Activated gamma-delta T cell treated with anti-CD3 and anti-CD28 coated beads, Interleukin-2, amount 50 U/mL, for 16 hours (primary cell): ENCODE measurements at regions not wholly inside any gene's neighbourhood (a gene's known extent, or its start where the extent isn't known, plus 50 kb on each side); places are given as distances from the start of the nearest gene placed in this dataset.
A peak's percentile ranks its signal among the peaks of the same experiment; 100 is the strongest.
"Not testable (repeated sequence)": the region's sequence is repeated elsewhere in the genome, so short reads cannot be mapped to it uniquely, and the experiment has no call there.

Source experiments
- DNase-seq: peaks from one replicate; pipeline ENCODE4 v3.0.0-alpha.2; 2020; ENCODE audit warnings: low read depth

DNA sequence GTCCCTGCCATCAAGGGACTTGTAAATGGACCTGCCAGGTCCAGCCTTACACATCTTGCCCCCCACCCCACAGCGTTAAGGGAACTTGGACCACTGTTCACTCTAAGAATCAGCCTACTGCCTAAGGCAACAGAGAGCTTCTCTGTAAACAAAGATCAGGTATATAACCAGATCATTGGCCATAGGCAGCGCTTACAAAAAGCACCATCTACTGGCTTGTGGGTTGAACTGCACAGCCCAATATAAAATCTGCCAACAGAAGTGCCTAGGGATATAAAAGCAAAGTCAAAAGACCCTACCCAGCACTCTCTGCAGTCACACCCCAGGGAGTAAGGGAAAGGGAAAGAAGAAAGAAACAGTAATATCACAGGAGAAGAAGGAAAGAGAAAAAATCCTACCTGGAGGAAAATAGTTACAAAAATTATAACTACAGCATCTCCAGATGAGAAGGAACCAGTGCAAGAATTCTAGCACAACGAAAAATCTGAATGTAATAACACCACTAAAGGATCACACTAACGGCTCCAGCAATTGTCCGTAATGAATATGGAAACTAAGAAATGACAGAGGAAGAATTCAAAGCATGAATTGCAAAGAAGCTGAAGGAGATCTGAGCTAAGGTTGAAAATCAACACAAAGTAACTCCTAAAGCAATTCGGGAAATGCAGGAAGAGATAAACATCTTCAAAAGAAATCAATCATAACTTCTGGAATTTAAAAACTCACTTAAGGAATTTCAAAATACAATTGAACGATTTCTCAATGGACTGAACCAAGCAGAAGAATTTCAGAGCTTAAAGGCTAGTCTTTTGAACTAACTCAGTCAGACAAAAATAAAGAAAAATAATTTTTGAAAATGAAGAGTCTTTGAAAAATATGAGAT, 95.2 kb upstream of the PCED1B start:
- DNase-seq = peak; percentile 5

DNA sequence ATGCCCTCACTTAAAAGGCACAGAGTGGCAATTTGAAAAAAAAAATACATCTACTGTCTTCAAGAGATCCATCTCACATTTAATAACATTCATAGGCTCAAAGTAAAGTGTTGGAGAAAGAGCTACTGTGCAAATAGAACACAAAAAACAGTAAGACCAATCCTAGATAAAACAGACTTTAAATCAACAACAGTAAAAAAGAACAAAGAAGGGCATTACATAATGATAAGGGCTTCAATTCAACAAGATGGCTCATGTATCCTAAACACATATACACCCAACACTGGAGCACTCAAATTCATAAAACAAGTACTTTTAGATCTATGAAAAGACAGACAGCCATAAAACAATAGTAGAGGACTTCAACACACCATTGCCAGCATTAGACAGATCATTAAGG, 93.6 kb upstream of the PCED1B start:
- DNase-seq = no peak

DNA sequence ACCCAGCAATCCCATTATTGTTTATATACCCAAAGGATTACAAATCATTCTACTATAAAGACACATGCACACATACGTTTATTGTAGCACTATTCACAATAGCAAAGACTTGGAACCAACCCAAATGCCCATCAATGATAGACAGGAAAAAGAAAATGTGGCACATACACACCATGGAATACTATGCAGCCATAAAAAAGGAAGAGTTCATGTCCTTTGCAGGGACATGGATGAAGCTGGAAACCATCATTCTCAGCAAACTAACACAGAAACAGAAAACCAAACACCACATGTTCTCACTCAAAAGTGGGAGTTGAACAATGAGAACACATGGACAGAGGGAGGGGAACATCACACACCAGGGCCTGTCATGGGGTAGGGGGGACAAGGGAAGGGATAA, 91.3 kb upstream of the PCED1B start:
- DNase-seq = not testable (repeated sequence)

DNA sequence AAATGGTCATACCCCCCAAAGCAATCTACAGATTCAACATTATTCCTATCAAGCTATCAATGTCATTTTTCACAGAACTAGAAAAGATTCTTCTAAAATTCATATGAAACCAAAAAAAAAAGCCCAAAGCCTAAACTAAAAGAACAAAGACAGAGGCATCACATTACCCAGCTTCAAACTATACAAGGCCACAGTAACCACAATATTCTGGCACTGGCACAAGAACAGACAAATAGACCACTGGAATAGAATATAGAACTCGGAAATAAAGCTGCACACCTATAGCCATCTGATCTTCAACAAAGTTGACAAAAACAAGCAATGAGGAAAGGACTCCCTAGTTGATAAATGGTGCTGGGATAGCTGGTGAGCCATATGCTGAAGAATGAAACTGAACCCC, 89.2 kb upstream of the PCED1B start:
- DNase-seq = no peak

- DNase-seq = not testable (repeated sequence)
Measured at GRCh38 chr12:46992051-46992450, 87.4 kb upstream of the PCED1B start.

- no peak for DNase-seq
Measured at GRCh38 chr12:46998811-46999368, 80.5 kb upstream of the PCED1B start.

- DNase-seq = no peak
Measured at GRCh38 chr12:47004634-47005033, 74.8 kb upstream of the PCED1B start.

DNA sequence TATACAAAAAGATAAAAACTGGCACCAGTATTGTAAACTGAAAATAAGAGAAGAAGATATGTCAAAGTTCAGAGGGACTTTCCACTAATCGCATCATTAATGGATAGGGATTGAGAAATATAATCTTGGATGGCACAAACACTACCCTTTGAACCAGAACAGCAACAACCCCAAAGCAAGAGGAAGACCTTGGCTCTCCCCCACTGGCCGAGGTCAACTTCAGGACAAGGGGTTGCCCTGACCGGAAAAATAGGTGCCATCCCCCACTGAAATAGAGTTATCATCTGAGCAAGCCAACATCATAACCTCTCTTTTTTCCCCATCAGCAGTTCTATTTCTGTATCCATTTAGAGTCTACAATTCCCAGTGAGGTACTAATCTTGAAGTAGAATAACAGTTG, 72.4 kb upstream of the PCED1B start:
- no peak for DNase-seq

DNA sequence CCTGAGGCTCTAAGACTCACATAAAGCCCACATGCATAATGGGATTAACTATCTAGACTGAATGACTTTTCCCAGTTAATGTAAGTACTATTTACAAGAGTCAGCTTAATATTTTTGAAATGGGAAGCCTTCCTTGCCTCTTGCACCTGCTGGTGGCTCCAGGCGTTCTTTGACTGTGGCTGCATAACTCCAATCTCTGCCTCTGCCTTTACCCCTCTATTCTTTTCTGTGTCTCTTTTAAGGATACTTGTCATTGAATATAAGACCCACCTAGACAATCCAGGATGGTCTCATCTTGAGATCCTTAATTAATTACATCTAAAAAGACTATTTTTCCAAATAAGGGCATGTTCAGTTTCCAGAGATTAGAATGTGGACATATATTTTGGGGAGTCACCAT, 66.9 kb upstream of the PCED1B start:
- no peak for DNase-seq

GRCh38 chr12:47014474-47014873, 64.9 kb upstream of the PCED1B start:
- DNase-seq = no peak

GRCh38 chr12:47015381-47015780, 64.0 kb upstream of the PCED1B start:
- no peak for DNase-seq

- DNase-seq = no peak
Measured at GRCh38 chr12:47017041-47017713, 62.2 kb upstream of the PCED1B start.

GRCh38 chr12:47017901-47018475, 61.4 kb upstream of the PCED1B start:
- DNase-seq = no peak

GRCh38 chr12:47020211-47020821, 59.1 kb upstream of the PCED1B start:
- DNase-seq = no peak

DNA sequence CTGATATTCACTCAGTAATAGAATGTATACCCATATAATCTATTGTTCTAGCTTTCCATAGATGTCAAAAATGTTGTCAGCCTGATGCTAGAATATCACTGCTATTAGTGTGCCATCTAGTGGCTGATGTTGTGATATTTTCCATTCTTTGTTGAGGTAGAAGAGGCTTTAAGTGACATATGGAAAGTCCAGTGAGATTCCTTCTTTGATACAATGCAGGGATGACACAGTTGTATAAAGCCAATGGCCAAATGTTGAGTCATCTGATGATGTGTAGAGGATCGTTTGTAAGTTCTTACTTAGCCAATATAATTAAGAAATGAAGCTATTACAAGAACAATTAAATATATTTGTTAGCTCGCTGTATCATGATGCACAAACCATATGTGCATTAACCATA, 58.1 kb upstream of the PCED1B start:
- no peak for DNase-seq

- no peak for DNase-seq
Measured at GRCh38 chr12:47022296-47022695, 57.1 kb upstream of the PCED1B start.

DNA sequence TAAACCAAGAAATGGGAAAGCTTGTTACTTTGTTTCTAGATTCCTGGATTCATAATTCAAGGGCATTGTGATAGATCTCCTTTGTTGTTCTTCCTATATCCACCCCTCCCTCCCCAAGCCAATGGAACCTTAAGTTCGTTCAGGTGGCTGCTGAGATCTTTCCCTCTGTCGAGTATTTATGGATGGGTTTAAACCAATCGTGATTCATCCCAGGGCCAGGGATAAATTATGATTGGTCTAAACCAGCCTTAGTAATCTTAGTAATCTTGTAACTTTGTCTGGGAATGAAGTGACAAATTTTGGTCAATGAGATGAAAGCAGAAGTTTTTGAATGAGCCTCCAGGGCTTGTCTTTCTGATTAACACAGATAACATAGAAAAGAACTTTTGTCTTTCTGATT, 56.1 kb upstream of the PCED1B start:
- DNase-seq = no peak

- DNase-seq = no peak
Measured at GRCh38 chr12:47023953-47024352, 55.5 kb upstream of the PCED1B start.

DNA sequence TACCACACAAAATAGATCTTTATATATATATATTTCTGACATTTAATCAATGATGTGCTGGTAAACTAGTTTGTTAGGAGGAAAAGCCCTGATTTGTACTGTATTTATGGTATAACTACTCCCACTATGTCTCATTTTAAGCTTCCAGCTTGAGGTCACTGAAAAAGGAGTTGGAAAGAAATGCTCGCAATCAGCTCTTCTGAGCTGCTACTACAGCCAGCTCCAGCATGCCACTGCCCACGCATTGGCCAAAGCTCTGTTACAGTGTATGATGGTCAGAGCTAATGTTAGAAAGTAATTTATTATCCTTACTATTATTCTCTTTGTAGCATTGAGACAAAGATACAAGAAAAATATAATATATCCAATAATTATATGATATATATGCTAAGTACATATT, 55.0 kb upstream of the PCED1B start:
- no peak for DNase-seq

- no peak for DNase-seq
Measured at GRCh38 chr12:47025349-47025748, 54.1 kb upstream of the PCED1B start.

GRCh38 chr12:47025798-47026197, 53.6 kb upstream of the PCED1B start:
- DNase-seq = no peak

GRCh38 chr12:47026291-47026690, 53.1 kb upstream of the PCED1B start:
- DNase-seq = no peak
